NT2/D1 (cell line): ENCODE measurements at regions not wholly inside any gene's neighbourhood (a gene's known extent, or its start where the extent isn't known, plus 50 kb on each side); places are given as distances from the start of the nearest gene placed in this dataset.

Experiments used
- SUZ12 ChIP-seq: IDR thresholded peaks from 2 replicates; pipeline ENCODE4 v1.6.1; 2011; ENCODE audit not compliant: insufficient read length, insufficient read depth; ENCODE audit errors: extremely low read depth
- YY1 ChIP-seq: IDR thresholded peaks from 2 replicates; pipeline ENCODE4 v1.6.1; 2011; ENCODE audit not compliant: insufficient read length, insufficient read depth

DNA sequence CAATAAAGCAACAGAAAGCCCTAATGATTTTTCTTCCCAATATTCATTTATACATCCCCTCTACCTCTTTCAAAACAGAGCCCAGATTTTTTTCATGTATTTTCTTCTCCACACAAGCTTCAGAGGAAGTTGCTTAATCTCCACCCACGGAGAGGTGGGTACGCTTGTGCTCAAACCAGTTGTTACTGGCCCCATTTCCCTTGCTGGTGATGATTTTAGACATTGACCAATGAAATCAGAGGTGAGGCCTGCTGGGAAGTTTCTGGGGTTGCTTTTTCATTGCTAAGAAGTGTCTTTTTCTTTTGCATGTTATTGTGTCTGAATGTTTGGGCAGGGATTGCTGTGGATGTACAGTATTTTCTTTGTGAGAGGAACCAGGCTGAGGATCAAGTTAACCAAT, 448.1 kb upstream of the B3GALT2 start:
- TF ChIP-seq SUZ12 (no peak), YY1 (no peak)
